HCT116 (cell line): ENCODE measurements at regions not wholly inside any gene's neighbourhood (a gene's known extent, or its start where the extent isn't known, plus 50 kb on each side); places are given as distances from the start of the nearest gene placed in this dataset.

Experiments used
- ATAC-seq: fragments of 200-7000 bp; cut with Tn5 transposase; 2 replicates; pipeline ENCODE4 v1.9.1; 2020; ENCODE audit warnings: mild to moderate bottlenecking, moderate library complexity
- BruUV-seq: library from RNA; stranded (reverse); fragments of 400-500 nt; replicated peaks from 2 replicates; lab custom pipeline; 2021; lab: Mats Ljungman, UMichigan
- CTCF ChIA-PET: fragments of 300-600 bp; sonication (Branson Sonifier 250); formaldehyde crosslinking; loops from one replicate; lab custom pipeline; 2021; ENCODE audit warnings: antibody characterized with exemption; lab: Charles Lee
- POLR2A ChIA-PET: fragments of 300-600, 350-600 bp; sonication (Branson Sonifier 250); formaldehyde crosslinking; loops from one replicate; lab custom pipeline; 2021; ENCODE audit warnings: antibody characterized with exemption; lab: Charles Lee
- RAD21 ChIA-PET, 2 experiments: fragments of 300-600 bp; sonication (Branson Sonifier 250); formaldehyde crosslinking; loops; one replicate each; lab custom pipeline; 2023; ENCODE audit warnings: low total read pairs in 2 of 2; ENCODE audit not compliant: uncharacterized antibody in 2 of 2, unreplicated experiment in 2 of 2, low non-redundant PET in 1 of 2; lab: Charles Lee
- DNase-seq: peaks from one replicate; pipeline ENCODE4 v3.0.0-alpha.2; 2010; ENCODE audit warnings: low read depth, low spot score
- H2AFZ ChIP-seq: fragments of 200-600 bp; shearing (Covaris generic), sonication (generic); 2 replicates; pipeline ENCODE4 v1.6.1; 2017; ENCODE audit warnings: low read depth, mixed run types, mixed read lengths, antibody characterized with exemption, low read length; ENCODE audit not compliant: poor library complexity, severe bottlenecking
- H3K27ac ChIP-seq: 2 replicates; pipeline ENCODE4 v1.5.1; 2012; ENCODE audit warnings: low read depth, low read length
- H3K27me3 ChIP-seq: fragments of 200-600 bp; sonication (generic); 2 replicates; pipeline ENCODE4 v1.6.1; 2016; ENCODE audit warnings: mixed run types, low read length, mixed read lengths; ENCODE audit not compliant: insufficient read depth
- H3K36me3 ChIP-seq, 2 experiments: fragments of 200-500 bp in 1 of 2; fragments of 200-600 bp in 1 of 2; sonication (Bioruptor generic) in 1 of 2; sonication (generic) in 1 of 2; 2 replicates each; pipeline versions ENCODE4 v1.5.1 to v1.6.1; 2014 to 2016; ENCODE audit warnings: low read length in 2 of 2, inconsistent platforms in 1 of 2, mixed read lengths in 1 of 2, mixed run types in 1 of 2; ENCODE audit not compliant: insufficient read depth in 2 of 2, control insufficient read depth in 1 of 2
- H3K4me1 ChIP-seq, 2 experiments: fragments of 200-600 bp in 1 of 2; sonication (generic) in 1 of 2; 2 replicates each; pipeline versions ENCODE4 v1.5.1 to v1.6.1; 2012 to 2017; ENCODE audit warnings: low read length in 2 of 2, inconsistent platforms in 1 of 2, mild to moderate bottlenecking in 1 of 2, mixed read lengths in 1 of 2, mixed run types in 1 of 2, moderate library complexity in 1 of 2; ENCODE audit not compliant: insufficient read depth in 2 of 2, control insufficient read depth in 1 of 2
- H3K4me2 ChIP-seq: fragments of 200-600 bp; sonication (generic); 2 replicates; pipeline ENCODE4 v1.6.1; 2017; ENCODE audit warnings: mixed run types, low read length, mixed read lengths
- H3K4me3 ChIP-seq, 2 experiments: fragments of 200-600 bp in 1 of 2; sonication (generic) in 1 of 2; replicated peaks in 1 of 2; 2 replicates each; pipeline ENCODE4 v1.5.1; 2011 to 2016; ENCODE audit warnings: low read length in 2 of 2, control low read depth in 1 of 2, low read depth in 1 of 2, mild to moderate bottlenecking in 1 of 2, mixed read lengths in 1 of 2, mixed run types in 1 of 2
- H3K79me2 ChIP-seq: fragments of 200-600 bp; sonication (generic); 2 replicates; pipeline ENCODE4 v1.6.1; 2017; ENCODE audit warnings: mild to moderate bottlenecking, mixed run types, low read length, moderate library complexity, mixed read lengths; ENCODE audit not compliant: insufficient read depth
- H3K9ac ChIP-seq: fragments of 200-600 bp; sonication (generic); 2 replicates; pipeline ENCODE4 v1.6.1; 2016; ENCODE audit warnings: low read length, mixed read lengths
- H3K9me2 ChIP-seq: fragments of 200-600 bp; sonication (generic), shearing (Covaris generic); 2 replicates; pipeline ENCODE4 v1.6.1; 2017; ENCODE audit warnings: mixed run types, mild to moderate bottlenecking, moderate library complexity; ENCODE audit not compliant: insufficient read depth
- H3K9me3 ChIP-seq, 2 experiments: fragments of 200-500 bp in 1 of 2; fragments of 200-600 bp in 1 of 2; sonication (Bioruptor generic) in 1 of 2; sonication (generic) in 1 of 2; 2 replicates each; pipeline ENCODE4 v1.6.1; 2014 to 2017; ENCODE audit warnings: low read length in 2 of 2, mixed read lengths in 2 of 2, inconsistent platforms in 1 of 2, low read depth in 1 of 2, mild to moderate bottlenecking in 1 of 2, mixed run types in 1 of 2, moderate library complexity in 1 of 2; ENCODE audit not compliant: control insufficient read depth in 1 of 2, insufficient read depth in 1 of 2
- H4K20me1 ChIP-seq: fragments of 200-600 bp; sonication (generic), shearing (Covaris generic); 2 replicates; pipeline ENCODE4 v1.6.1; 2017; ENCODE audit warnings: mixed run types, mild to moderate bottlenecking, moderate library complexity; ENCODE audit not compliant: insufficient read depth
- ATF3 ChIP-seq: IDR thresholded peaks from 2 replicates; pipeline ENCODE4 v1.6.1; 2012
- CTCF ChIP-seq, 3 experiments: fragments of 200-600 bp in 1 of 3; sonication (generic) in 1 of 3; IDR thresholded peaks in 2 of 3; conservative IDR thresholded peaks in 1 of 3; 2 replicates each; pipeline ENCODE4 v1.5.1; 2012 to 2017; ENCODE audit warnings: low read depth in 2 of 3, low read length in 2 of 3, antibody characterized with exemption in 1 of 3, borderline replicate concordance in 1 of 3, control low read depth in 1 of 3, mild to moderate bottlenecking in 1 of 3, mixed read lengths in 1 of 3, mixed run types in 1 of 3, moderate library complexity in 1 of 3; ENCODE audit not compliant: insufficient read depth in 1 of 3
- ELF1 ChIP-seq: IDR thresholded peaks from 2 replicates; pipeline ENCODE4 v1.6.1; 2012; ENCODE audit warnings: low read depth, borderline replicate concordance
- EZH2 ChIP-seq: fragments of 200-600 bp; sonication (generic); IDR thresholded peaks from 2 replicates; pipeline ENCODE4 v1.6.1; 2017; ENCODE audit warnings: antibody characterized with exemption, mixed run types
- FOSL1 ChIP-seq: IDR thresholded peaks from 2 replicates; pipeline ENCODE4 v1.6.1; 2012; ENCODE audit warnings: low read depth
- MAX ChIP-seq: IDR thresholded peaks from 2 replicates; pipeline ENCODE4 v1.6.1; 2012
- POLR2A ChIP-seq: IDR thresholded peaks from 2 replicates; pipeline ENCODE4 v1.7.0; 2011; ENCODE audit warnings: borderline replicate concordance; ENCODE audit not compliant: insufficient read depth, insufficient read length; ENCODE audit errors: extremely low read depth
- POLR2AphosphoS5 ChIP-seq: IDR thresholded peaks from 2 replicates; pipeline ENCODE4 v1.6.1; 2011; ENCODE audit warnings: mild to moderate bottlenecking, low read depth, low read length, moderate library complexity
- RAD21 ChIP-seq: IDR thresholded peaks from 2 replicates; pipeline ENCODE4 v1.6.1; 2012; ENCODE audit warnings: low read depth, mild to moderate bottlenecking
- SP1 ChIP-seq: IDR thresholded peaks from 2 replicates; pipeline ENCODE4 v1.6.1; 2012; ENCODE audit warnings: low read depth
- SRF ChIP-seq: IDR thresholded peaks from 2 replicates; pipeline ENCODE4 v1.6.1; 2012; ENCODE audit warnings: low read depth
- TCF7L2 ChIP-seq: IDR thresholded peaks from 2 replicates; pipeline ENCODE4 v1.7.0; 2011; ENCODE audit warnings: borderline replicate concordance, inconsistent platforms; ENCODE audit not compliant: insufficient read depth, insufficient read length; ENCODE audit errors: extremely low read depth
- ZBTB33 ChIP-seq: IDR thresholded peaks from 2 replicates; pipeline ENCODE4 v1.6.1; 2011; ENCODE audit warnings: mild to moderate bottlenecking, low read length, moderate library complexity; ENCODE audit not compliant: insufficient replicate concordance; ENCODE audit errors: extremely low read depth
- ZFX ChIP-seq: fragments of 450-650 bp; IDR thresholded peaks from 2 replicates; pipeline ENCODE4 v1.6.1; 2017
- intact Hi-C: fragments of 100-400 bp; cut with micrococcal nuclease; formaldehyde crosslinking; loops from 2 replicates; pipeline ENCODE4 v1.10.0; 2022

GRCh38 chr6:3610206-3610605, 141.3 kb downstream of the PXDC1 start:
- Histone ChIP-seq H3K36me3 (no peaks in the 10 kb centered on the region), H3K4me3 (no peak overlapping the region), H3K4me2 (no peak overlapping the region), H3K4me1 (peaks cover 23 to 32% of the 10 kb centered on the region in 2 experiments), H3K27ac (no peak overlapping the region), H3K9me3 (no peaks in the 10 kb centered on the region), H3K9me2 (no peaks in the 10 kb centered on the region), H3K9ac (no peak overlapping the region), H2AFZ (no peak overlapping the region), H4K20me1 (no peaks in the 10 kb centered on the region), H3K79me2 (no peaks in the 10 kb centered on the region)
- POLR2A ChIA-PET = no interaction called here
- CTCF ChIA-PET = interaction anchor here (0.6 kb wide), 1 partner anchor 154 kb away, joined by 3 read pairs; the partner anchor contains the start of gene SLC22A23
- BruUV-seq = no TSS peak
- no peak for ATAC-seq
- TF ChIP-seq POLR2AphosphoS5 (no peak), FOSL1 (peak; percentile 11; the same call in 1 of the 2 replicates), SRF (no peak), ZBTB33 (no peak)
- TF ChIP-seq, all 23 proteins: peak for 1
- H3K27me3 ChIP-seq = no peaks in the 10 kb centered on the region
- DNase-seq = no peak
- intact Hi-C loops = no loop called here
- RAD21 ChIA-PET = no interaction called here

GRCh38 chr6:3609388-3609787, 142.1 kb downstream of the PXDC1 start:
- peaks cover 23 to 32% of the 10 kb centered on the region in 2 experiments for H3K4me1 ChIP-seq
- H3K4me2 ChIP-seq = no peak overlapping the region
- intact Hi-C loops = no loop called here
- no peaks in the 10 kb centered on the region for H4K20me1 ChIP-seq
- no TSS peak for BruUV-seq
- H3K79me2 ChIP-seq = no peaks in the 10 kb centered on the region
- CTCF ChIA-PET = no interaction called here
- POLR2A ChIA-PET = no interaction called here
- no peak overlapping the region for H2AFZ ChIP-seq
- no peaks in the 10 kb centered on the region for H3K9me3 ChIP-seq
- H3K4me3 ChIP-seq = no peak overlapping the region
- RAD21 ChIA-PET = no interaction called here
- H3K27ac ChIP-seq = no peak overlapping the region
- no peaks in the 10 kb centered on the region for H3K9me2 ChIP-seq
- H3K27me3 ChIP-seq = no peaks in the 10 kb centered on the region
- no peak overlapping the region for H3K9ac ChIP-seq
- no peaks in the 10 kb centered on the region for H3K36me3 ChIP-seq
- DNase-seq (no peak), ATAC-seq (no peak)
- no peak for TF ChIP-seq ELF1
- TF ChIP-seq ATF3 = no peak
- TF ChIP-seq SP1 = no peak
- TF ChIP-seq FOSL1 = no peak
- no peak for TF ChIP-seq CTCF (IDR thresholded peaks at IDR 0.05 in 2 of 3, conservative IDR thresholded peaks at IDR 0.05 in 1 of 3; ENCODE audit: borderline replicate concordance in 1 of 3, insufficient read depth in 1 of 3, low read depth in 2 of 3, low read length in 2 of 3)
- TF ChIP-seq RAD21 = no peak
- no peak for TF ChIP-seq TCF7L2
- TF ChIP-seq POLR2A = no peak
- no peak for TF ChIP-seq ZBTB33
- no peak for TF ChIP-seq ZFX
- no peak for TF ChIP-seq EZH2
- TF ChIP-seq MAX = no peak
